HG03159 (cell line): ENCODE measurements at regions not wholly inside any gene's neighbourhood (a gene's known extent, or its start where the extent isn't known, plus 50 kb on each side); places are given as distances from the start of the nearest gene placed in this dataset.

Experiments used
- ATAC-seq: cut with Tn5 transposase; IDR thresholded peaks from one replicate; pipeline ENCODE4 v1.9.1; 2021; ENCODE audit warnings: mild to moderate bottlenecking, moderate library complexity; ENCODE audit not compliant: unreplicated experiment

- no peak for ATAC-seq
Observed at GRCh38 chr13:26838821-26839220, 78.2 kb upstream of the GPR12 start.

- no peak for ATAC-seq
Observed at GRCh38 chr13:26837997-26838396, 77.4 kb upstream of the GPR12 start.

- ATAC-seq: no peak
Observed at GRCh38 chr13:26837102-26837501, 76.5 kb upstream of the GPR12 start.

GRCh38 chr13:26836626-26837025 is 76.0 kb upstream of the GPR12 start:
- ATAC-seq: no peak

GRCh38 chr13:26834646-26835045 is 74.1 kb upstream of the GPR12 start:
- ATAC-seq: no peak

GRCh38 chr13:26831336-26831908 is 70.8 kb upstream of the GPR12 start:
- no peak for ATAC-seq

- no peak for ATAC-seq
Observed at GRCh38 chr13:26829716-26830115, 69.1 kb upstream of the GPR12 start.

GRCh38 chr13:26824581-26824980 is 64.0 kb upstream of the GPR12 start:
- ATAC-seq: no peak

GRCh38 chr13:26822146-26822545 is 61.6 kb upstream of the GPR12 start:
- no peak for ATAC-seq

GRCh38 chr13:26821672-26822071 is 61.1 kb upstream of the GPR12 start:
- no peak for ATAC-seq

GRCh38 chr13:26820871-26821270 is 60.3 kb upstream of the GPR12 start:
- ATAC-seq: no peak

GRCh38 chr13:26819046-26819445 is 58.5 kb upstream of the GPR12 start:
- no peak for ATAC-seq

GRCh38 chr13:26816881-26817280 is 56.3 kb upstream of the GPR12 start:
- ATAC-seq: no peak

- ATAC-seq: no peak
Observed at GRCh38 chr13:26813980-26814348, 53.4 kb upstream of the GPR12 start.

GRCh38 chr13:26813321-26813979 is 52.9 kb upstream of the GPR12 start:
- ATAC-seq: no peak

GRCh38 chr13:26811581-26811980 is 51.0 kb upstream of the GPR12 start:
- ATAC-seq: no peak
